IPS-NIHi11 (cell line): ENCODE measurements at regions not wholly inside any gene's neighbourhood (a gene's known extent, or its start where the extent isn't known, plus 50 kb on each side); places are given as distances from the start of the nearest gene placed in this dataset.

Experiments used
- DNase-seq: peaks from one replicate; pipeline ENCODE4 v3.0.0; 2012; ENCODE audit warnings: mixed read lengths, low spot score

GRCh38 chr5:5629607-5629978, 207.1 kb downstream of the ICE1 start:
- DNase-seq = no peak

DNA sequence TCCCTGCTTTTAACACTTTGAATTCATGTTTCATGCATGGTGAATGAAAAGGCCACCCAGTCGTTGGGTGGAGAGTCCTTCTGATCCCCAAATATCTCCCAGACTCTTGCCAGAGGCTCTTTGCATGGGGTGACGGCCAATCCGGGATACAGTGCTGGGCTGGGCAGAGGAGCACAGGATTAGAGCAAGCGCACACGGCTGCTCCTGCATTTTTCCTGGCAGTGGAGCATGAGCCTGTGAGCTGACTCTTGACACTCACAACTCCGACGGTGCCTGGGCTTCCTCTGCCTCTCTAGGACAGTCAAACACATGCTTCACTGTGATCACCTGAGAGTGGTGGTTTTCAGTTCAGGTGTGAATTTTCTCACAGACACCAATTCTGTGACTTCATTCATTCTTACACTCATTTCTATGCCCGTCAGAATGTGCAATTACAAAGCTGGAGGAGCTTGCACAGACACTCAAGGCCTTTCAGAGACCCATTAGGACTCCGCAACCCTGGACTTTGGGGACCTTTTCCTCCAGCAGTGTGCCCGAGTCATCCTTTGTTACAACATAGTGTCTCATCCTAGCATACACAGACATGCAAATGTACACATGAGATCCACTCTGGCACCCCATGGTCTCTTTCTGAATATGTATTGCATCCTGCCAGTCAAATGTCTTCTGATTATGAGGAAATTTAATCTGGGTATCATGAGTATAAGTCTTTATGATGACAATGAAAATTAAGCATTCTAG, 206.6 kb downstream of the ICE1 start:
- DNase-seq = no peak

- DNase-seq = no peak
These were observed 203.9 kb downstream of the ICE1 start for GRCh38 chr5:5626412-5626811.

- DNase-seq = no peak
These were observed 203.0 kb downstream of the ICE1 start for GRCh38 chr5:5625491-5625890.

DNA sequence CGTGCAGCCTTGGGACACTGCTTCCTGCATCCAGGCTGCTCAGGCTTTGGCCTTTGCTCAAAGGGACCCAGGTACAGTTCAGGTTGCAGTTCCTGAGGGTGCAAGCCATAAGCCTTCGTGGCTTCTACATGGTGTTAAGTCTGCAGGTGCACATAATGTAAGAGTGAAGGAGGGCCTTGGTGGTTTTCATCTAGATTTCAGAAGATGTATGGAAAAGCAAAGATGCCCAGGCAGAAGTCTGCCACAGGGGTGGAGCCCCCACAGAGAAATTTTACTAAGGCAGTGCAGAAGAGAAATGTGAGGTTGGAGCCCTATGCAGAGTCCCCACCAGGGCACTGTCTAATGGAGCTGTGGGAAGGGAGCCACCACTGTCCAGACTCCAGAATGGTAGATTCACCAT, 200.9 kb downstream of the ICE1 start:
- no peak for DNase-seq

DNA sequence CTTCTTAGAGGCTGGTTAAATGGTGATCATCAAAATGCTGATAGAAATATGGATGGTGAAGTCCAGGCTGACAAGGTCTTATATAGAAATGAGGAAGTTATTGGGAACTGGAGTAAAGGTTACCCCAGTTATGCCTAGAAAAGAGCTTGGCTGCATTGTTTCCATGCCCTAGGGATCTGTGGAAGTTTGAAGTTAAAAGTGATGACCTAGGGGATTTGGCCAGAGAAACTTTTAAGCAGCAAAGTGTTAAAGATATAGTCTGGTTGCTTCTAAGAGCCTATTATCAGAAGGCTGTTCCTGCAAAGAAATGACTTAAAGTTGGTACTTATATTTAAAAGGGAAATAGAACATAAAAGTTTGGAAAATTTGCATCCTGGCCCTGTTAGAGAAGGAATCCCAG, 200.3 kb downstream of the ICE1 start:
- DNase-seq = no peak

GRCh38 chr5:5619546-5619945, 197.1 kb downstream of the ICE1 start:
- no peak for DNase-seq

GRCh38 chr5:5617024-5617423, 194.5 kb downstream of the ICE1 start:
- DNase-seq = no peak

- no peak for DNase-seq
These were observed 193.9 kb downstream of the ICE1 start for GRCh38 chr5:5616247-5616895.

DNA sequence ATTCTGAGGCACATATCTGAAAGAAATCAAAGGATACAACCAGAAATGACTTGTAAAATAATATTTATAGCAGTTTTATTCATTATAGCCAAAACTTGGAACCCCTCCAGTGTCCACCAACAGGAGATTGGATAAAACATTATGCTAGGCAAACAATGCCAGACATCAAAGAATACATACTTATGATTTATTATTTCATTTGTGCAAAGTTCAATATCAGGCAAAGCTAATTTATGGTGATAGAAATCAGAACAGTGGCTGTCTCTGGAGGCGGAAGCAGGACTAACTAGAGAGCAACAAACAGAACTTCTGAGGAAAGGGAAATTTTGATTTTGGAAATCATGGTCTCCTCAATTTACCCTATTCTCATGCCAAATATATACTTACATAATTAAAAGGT, 193.1 kb downstream of the ICE1 start:
- no peak for DNase-seq

DNA sequence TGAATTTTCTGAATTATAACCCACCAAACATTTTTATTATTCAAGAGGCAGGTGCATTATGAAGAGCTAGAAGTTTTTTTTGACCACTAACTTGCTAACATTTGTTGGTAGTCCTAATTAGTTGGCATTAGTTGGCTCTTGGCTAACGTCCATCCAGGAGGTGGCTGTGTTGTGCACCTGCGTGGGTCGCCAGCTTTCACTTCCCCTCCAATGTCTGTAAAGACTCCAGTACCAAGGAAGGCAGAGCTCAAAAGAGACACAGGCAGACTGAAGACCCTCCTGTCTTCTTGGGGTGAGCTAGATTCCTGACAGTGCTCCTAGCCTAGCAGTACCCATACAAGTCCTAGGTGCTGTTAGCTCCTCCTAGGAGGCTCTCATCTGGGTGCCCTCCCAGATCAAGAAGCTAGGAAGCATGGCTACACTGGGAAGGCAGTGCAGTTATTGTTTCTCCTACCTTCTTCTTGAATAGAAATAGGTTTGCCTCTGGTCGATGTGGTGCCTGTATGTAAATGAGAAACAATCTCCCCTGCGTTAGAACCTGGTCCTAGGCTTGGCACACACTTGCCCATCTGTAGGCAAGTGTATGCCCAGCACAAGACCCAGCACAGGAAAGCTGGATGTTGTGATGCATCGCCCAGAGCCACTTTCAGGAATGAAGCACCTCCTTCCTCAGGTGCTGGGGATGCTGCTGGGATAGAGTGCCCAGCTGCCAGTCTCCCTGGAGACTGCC, 190.9 kb downstream of the ICE1 start:
- no peak for DNase-seq

DNA sequence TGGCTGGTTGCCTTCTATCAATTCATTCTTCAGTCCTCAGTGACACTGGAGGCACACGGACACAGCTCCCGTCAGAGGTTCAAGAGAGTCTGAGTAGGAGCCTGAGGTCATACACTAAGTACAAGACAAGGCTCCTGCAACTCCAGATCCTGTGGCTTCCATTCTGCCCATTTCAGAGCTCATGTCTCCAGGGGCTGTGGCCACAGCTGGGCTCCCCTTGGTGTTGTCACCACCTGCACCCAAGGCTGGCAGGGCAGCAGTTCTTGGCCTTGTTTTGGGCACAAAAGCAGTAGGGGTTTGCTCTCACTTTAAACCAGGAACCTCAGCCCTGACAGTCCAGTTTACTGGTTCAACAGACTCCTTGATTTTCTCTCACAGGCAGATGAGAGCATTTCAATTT, 189.6 kb downstream of the ICE1 start:
- DNase-seq = no peak

GRCh38 chr5:5609935-5610334, 187.5 kb downstream of the ICE1 start:
- DNase-seq = no peak

DNA sequence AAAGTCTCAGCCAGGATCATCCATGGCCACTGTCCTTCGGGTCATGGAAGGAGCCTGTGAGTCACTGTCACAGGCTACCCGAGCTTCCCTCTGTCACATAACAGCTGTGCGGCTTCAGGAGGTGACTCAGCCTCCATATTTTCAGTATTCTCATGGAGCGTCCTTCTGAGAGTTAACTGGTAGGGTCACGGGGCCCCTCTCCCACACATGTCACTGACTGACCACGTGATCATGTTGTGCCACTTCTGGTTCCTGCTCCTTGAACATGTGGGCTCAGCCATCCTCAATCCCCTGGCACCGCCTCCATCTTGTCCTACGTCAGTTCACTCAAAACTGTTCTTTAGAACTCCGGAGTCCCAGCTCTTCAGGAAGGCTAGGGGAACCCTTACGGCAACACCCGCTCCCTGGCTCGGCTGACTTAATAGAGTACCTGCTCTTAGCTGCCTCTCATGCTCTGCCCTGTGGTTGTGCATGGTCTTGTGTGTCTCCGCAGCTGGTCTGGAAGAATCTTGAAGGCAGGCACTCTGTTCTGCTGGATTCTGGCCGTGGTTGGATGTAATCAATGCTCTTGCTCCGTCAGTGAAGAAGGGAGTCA, 182.8 kb downstream of the ICE1 start:
- DNase-seq = no peak

- DNase-seq = no peak
These were observed 180.1 kb downstream of the ICE1 start for GRCh38 chr5:5602554-5602953.

DNA sequence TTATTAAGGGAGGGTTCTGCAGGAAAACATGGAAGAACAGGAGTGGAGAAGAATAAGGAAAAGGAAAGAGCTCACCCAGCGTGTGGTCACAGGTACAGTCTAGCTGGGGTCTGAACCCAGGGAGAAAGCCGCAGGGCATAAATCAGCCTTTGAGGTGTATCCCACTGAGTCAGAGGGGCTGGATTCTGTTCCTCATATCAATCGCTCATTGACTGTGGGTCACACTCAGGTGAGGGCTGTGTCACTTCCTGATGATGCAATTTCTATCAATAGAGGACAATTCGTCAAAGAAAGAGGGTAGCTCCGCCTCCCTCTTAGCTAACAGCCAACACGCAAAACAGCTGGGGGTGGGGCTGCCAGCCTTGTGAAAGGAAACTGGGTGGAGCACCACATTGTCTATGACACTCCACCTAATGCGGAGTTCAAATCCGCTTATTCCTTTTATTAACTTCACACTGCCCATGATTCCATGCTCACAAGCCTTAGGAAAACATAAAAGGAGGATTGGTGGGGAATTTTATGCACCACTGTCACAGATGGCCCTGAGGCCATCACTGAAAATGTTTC, 176.2 kb downstream of the ICE1 start:
- DNase-seq = no peak

- no peak for DNase-seq
These were observed 170.9 kb downstream of the ICE1 start for GRCh38 chr5:5593391-5593790.

DNA sequence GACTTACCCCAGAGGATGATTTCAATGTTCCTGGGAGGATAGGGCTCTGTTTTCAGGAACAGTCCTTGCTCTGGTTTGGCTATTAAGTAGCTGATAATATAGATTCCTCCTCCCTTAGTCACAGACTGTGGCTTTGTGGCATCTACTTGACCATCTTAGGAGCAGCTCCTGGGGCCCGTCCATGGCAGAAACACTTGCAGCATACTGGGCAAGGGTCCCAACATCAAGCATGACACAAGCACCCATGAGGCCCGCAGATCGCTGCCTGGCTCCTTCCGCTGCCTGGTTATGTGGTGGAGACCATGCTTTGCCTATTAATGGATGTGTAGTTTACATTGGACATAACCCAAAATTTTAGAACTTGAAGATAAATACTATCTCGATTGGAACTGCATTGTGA, 170.1 kb downstream of the ICE1 start:
- no peak for DNase-seq

- DNase-seq = no peak
These were observed 169.1 kb downstream of the ICE1 start for GRCh38 chr5:5591567-5591966.

DNA sequence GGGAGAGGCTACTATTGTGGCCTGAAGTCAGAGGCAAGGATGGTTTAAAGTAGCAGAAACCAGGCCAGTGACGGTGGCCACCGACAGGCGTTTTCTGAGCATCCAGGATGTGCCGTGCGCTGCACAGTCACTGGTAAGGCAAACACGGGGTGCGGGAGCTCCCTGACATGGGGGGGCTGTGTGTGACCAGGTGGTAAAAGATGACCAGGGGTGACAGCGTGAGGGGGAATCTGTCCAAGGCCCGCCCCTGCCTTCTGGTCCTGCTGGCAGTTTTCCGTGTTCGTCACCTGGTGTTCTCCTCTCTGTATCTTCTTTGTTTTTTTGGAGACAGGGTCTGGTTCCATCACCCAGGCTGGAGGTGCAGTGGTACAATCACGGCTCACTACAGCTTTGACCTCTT, 167.4 kb downstream of the ICE1 start:
- DNase-seq = no peak

DNA sequence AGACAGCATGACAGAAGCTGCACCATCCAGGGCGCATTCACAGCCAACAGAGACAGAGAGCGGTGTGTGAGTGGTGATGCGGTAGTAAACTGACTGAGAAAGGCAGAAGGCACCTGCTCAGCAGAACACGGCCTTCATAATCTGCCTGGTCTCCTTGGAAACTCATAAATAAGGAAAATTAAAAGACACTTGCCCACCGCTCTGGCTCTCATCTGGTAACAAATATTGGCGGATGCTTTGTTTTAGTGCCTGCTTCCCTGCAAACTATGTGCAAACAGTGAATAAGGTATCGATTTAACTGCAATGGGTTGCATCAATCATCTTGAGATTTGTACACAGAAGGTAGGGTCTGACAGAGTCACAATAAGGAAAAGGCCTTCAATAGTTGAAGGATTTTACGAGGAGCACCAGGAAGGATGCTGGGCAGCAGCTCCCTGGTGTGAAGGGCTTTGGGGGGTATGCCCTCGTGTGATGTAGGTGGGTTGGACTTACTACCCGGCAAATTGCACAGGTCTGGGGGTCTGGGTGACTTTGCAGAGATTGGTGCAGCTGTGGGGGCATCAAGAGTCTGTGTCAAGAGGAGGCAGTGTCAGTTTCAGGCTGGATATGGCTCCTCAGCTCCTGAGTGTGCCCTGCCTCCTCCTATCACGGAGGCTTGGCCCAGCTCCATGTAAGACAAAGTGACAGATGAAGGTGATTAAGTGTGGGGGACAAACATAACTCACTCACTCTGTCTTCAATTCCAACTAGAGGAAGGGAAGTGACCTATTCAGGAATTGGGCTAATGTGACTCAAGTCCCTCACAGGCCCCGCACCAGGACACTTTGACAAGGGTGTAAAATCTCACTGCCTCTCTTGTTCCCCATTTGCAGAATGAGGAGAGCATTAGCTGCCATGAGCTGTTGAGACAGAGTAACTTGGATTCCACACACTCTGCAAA, 166.7 kb downstream of the ICE1 start:
- DNase-seq = no peak

- no peak for DNase-seq
These were observed 165.9 kb downstream of the ICE1 start for GRCh38 chr5:5588386-5588785.
